Endothelial cell of umbilical vein (primary cell): ENCODE measurements at regions not wholly inside any gene's neighbourhood (a gene's known extent, or its start where the extent isn't known, plus 50 kb on each side); places are given as distances from the start of the nearest gene placed in this dataset.
"Not testable (repeated sequence)": the region's sequence is repeated elsewhere in the genome, so short reads cannot be mapped to it uniquely, and the experiment has no call there.

Experiments
- BruUV-seq: library from RNA; stranded (reverse); fragments of 400-500 nt; replicated peaks from 2 replicates; lab custom pipeline; 2021; lab: Mats Ljungman, UMichigan
- CTCF ChIA-PET: fragments of 300-600, 350-600 bp; sonication (Branson Sonifier 250); formaldehyde crosslinking; loops from one replicate; lab custom pipeline; 2021; ENCODE audit warnings: antibody characterized with exemption, inconsistent platforms; lab: Charles Lee
- POLR2A ChIA-PET: fragments of 300-600, 350-600 bp; sonication (Branson Sonifier 250); formaldehyde crosslinking; loops from one replicate; lab custom pipeline; 2021; ENCODE audit warnings: antibody characterized with exemption, inconsistent platforms; lab: Charles Lee
- DNase-seq: peaks from one replicate; pipeline ENCODE4 v3.0.0-alpha.2; 2011; ENCODE audit warnings: low read depth, low spot score
- FAIRE-seq: peaks from 2 replicates; lab custom pipeline; 2011; peaks lifted over from hg19 to GRCh38; lab: Jason Lieb, UNC
- H2AFZ ChIP-seq: 2 replicates; pipeline ENCODE4 v1.6.0; 2012; ENCODE audit warnings: low read depth, low read length, control low read depth, inconsistent platforms
- H3K27ac ChIP-seq: 2 replicates; pipeline ENCODE4 v1.5.1; 2011; ENCODE audit warnings: low read depth, mild to moderate bottlenecking, control low read depth, low read length, moderate library complexity; ENCODE audit not compliant: insufficient read depth
- H3K27me3 ChIP-seq, 2 experiments: 2 replicates each; pipeline versions ENCODE4 v1.6.0 to v1.6.1; 2011; ENCODE audit warnings: low read length in 2 of 2, mixed read lengths in 1 of 2; ENCODE audit not compliant: control insufficient read depth in 2 of 2, insufficient read depth in 2 of 2
- H3K36me3 ChIP-seq, 2 experiments: 2 replicates in 1 of 2; 3 replicates in 1 of 2; pipeline ENCODE4 v1.5.1; 2011; ENCODE audit warnings: low read length in 2 of 2, mild to moderate bottlenecking in 1 of 2, moderate library complexity in 1 of 2; ENCODE audit not compliant: control insufficient read depth in 2 of 2, insufficient read depth in 2 of 2; ENCODE audit errors: extremely low read depth in 1 of 2
- H3K4me1 ChIP-seq: 3 replicates; pipeline ENCODE4 v1.5.1; 2011; ENCODE audit warnings: mild to moderate bottlenecking, low read length; ENCODE audit not compliant: control insufficient read depth, insufficient read depth; ENCODE audit errors: extremely low read depth
- H3K4me2 ChIP-seq: 2 replicates; pipeline ENCODE4 v1.6.1; 2011; ENCODE audit warnings: low read length, control low read depth, mixed read lengths; ENCODE audit not compliant: insufficient read depth
- H3K4me3 ChIP-seq, 3 experiments: fragments of 200-600 bp in 1 of 3; sonication (generic), shearing (Covaris generic) in 1 of 3; replicated peaks in 1 of 3; 2 replicates each; pipeline ENCODE4 v1.5.1; 2011 to 2016; ENCODE audit warnings: control low read depth in 3 of 3, low read length in 3 of 3, mild to moderate bottlenecking in 2 of 3, inconsistent platforms in 1 of 3, low read depth in 1 of 3, moderate library complexity in 1 of 3; ENCODE audit not compliant: insufficient read depth in 1 of 3
- H3K79me2 ChIP-seq: 2 replicates; pipeline ENCODE4 v1.6.0; 2012; ENCODE audit warnings: low read length, inconsistent platforms; ENCODE audit not compliant: control insufficient read depth, insufficient read depth
- H3K9ac ChIP-seq: replicated peaks from 2 replicates; pipeline ENCODE3; 2011; ENCODE audit warnings: low read length, control low read depth; ENCODE audit not compliant: insufficient read depth; ENCODE audit errors: extremely low read depth
- H3K9me1 ChIP-seq: replicated peaks from 3 replicates; pipeline ENCODE4 v1.6.0; 2011; ENCODE audit warnings: mild to moderate bottlenecking, low read length; ENCODE audit not compliant: control insufficient read depth, insufficient read depth; ENCODE audit errors: extremely low read depth
- H3K9me3 ChIP-seq: replicated peaks from 2 replicates; pipeline ENCODE4 v1.5.1; 2012; ENCODE audit warnings: low read length, inconsistent platforms; ENCODE audit not compliant: control insufficient read depth, insufficient read depth
- H4K20me1 ChIP-seq: replicated peaks from 2 replicates; pipeline ENCODE3; 2011; ENCODE audit warnings: mild to moderate bottlenecking, low read length; ENCODE audit not compliant: control insufficient read depth, insufficient read depth; ENCODE audit errors: extremely low read depth
- EZH2 ChIP-seq: IDR thresholded peaks from 2 replicates; pipeline ENCODE4 v1.6.1; 2012; ENCODE audit warnings: borderline replicate concordance, low read depth, mild to moderate bottlenecking, moderate library complexity, low read length, inconsistent platforms; ENCODE audit not compliant: severe bottlenecking
- dilution Hi-C: fragments of 300-500 bp; cut with MboI; formaldehyde crosslinking; loops from one replicate; pipeline ENCODE4 v1.15.0; 2019; ENCODE audit warnings: low sequenced_read_pairs; ENCODE audit not compliant: extremely low pct_ligation_motif_present
- intact Hi-C: fragments of 100-400 bp; cut with micrococcal nuclease; formaldehyde crosslinking; loops from one replicate; pipeline ENCODE4 v1.10.0; 2022

- Histone ChIP-seq H3K27ac (no peak overlapping the region), H4K20me1 (no peaks in the 10 kb centered on the region), H3K27me3 (no peaks in the 10 kb centered on the region), H3K9ac (no peak overlapping the region), H3K4me2 (no peak overlapping the region), H3K4me1 (no peaks in the 10 kb centered on the region), H2AFZ (no peak overlapping the region), H3K79me2 (no peaks in the 10 kb centered on the region), H3K9me1 (no peaks in the 10 kb centered on the region), H3K36me3 (no peaks in the 10 kb centered on the region), H3K9me3 (no peaks in the 10 kb centered on the region), H3K4me3 (no peak overlapping the region)
- ChIA-PET CTCF (no interaction called here), POLR2A (no interaction called here)
- BruUV-seq, result no TSS peak
- intact Hi-C loops (no loop called here), dilution Hi-C loops (no loop called here)
- FAIRE-seq (no peak), DNase-seq (no peak)
- TF ChIP-seq EZH2, result no peak
Observed at GRCh38 chrX:138995458-138995857, 283.9 kb upstream of the FGF13 start.

- H3K27me3 ChIP-seq, H3K9me3 ChIP-seq, CTCF ChIA-PET, BruUV-seq, H3K79me2 ChIP-seq, DNase-seq, H3K4me3 ChIP-seq, H2AFZ ChIP-seq, FAIRE-seq, H3K27ac ChIP-seq, H4K20me1 ChIP-seq, H3K36me3 ChIP-seq, H3K4me1 ChIP-seq, H3K9me1 ChIP-seq, dilution Hi-C loops, H3K9ac ChIP-seq, intact Hi-C loops, H3K4me2 ChIP-seq, POLR2A ChIA-PET: not testable (repeated sequence)
Observed at GRCh38 chrX:138990425-138990824, 278.9 kb upstream of the FGF13 start.
